Breast epithelium (tissue), 3 donors: ENCODE measurements at regions not wholly inside any gene's neighbourhood (a gene's known extent, or its start where the extent isn't known, plus 50 kb on each side); places are given as distances from the start of the nearest gene placed in this dataset.

Source experiments
- POLR2A ChIP-seq: fragments of 450-650 bp; IDR thresholded peaks from one replicate; pipeline ENCODE4 v1.6.1; 2016; ENCODE audit warnings: antibody characterized with exemption, mild to moderate bottlenecking, moderate library complexity
- POLR2AphosphoS5 ChIP-seq, 3 donors: sonication (generic); formaldehyde crosslinking; IDR thresholded peaks; one replicate each; pipeline ENCODE4 v1.6.1; 2017; ENCODE audit warnings: antibody characterized with exemption in 3 of 3
- TF ChIP-seq, protein P1 (sequence below), 3 donors: fragments of 450-650 bp; IDR thresholded peaks; one replicate each; pipeline ENCODE4 v1.5.1; 2016 to 2017; ENCODE audit warnings: antibody characterized with exemption in 3 of 3, mild to moderate bottlenecking in 3 of 3, moderate library complexity in 3 of 3

GRCh38 chr5:103927739-103928138 is 365.1 kb upstream of the NUDT12 start:
- TF ChIP-seq, protein P1, sequence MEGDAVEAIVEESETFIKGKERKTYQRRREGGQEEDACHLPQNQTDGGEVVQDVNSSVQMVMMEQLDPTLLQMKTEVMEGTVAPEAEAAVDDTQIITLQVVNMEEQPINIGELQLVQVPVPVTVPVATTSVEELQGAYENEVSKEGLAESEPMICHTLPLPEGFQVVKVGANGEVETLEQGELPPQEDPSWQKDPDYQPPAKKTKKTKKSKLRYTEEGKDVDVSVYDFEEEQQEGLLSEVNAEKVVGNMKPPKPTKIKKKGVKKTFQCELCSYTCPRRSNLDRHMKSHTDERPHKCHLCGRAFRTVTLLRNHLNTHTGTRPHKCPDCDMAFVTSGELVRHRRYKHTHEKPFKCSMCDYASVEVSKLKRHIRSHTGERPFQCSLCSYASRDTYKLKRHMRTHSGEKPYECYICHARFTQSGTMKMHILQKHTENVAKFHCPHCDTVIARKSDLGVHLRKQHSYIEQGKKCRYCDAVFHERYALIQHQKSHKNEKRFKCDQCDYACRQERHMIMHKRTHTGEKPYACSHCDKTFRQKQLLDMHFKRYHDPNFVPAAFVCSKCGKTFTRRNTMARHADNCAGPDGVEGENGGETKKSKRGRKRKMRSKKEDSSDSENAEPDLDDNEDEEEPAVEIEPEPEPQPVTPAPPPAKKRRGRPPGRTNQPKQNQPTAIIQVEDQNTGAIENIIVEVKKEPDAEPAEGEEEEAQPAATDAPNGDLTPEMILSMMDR (IDR thresholded peaks at IDR 0.05), result no peak
- TF ChIP-seq POLR2A, result no peak
- no peak for TF ChIP-seq POLR2AphosphoS5 (IDR thresholded peaks at IDR 0.05)
